Panc1 (cell line): ENCODE measurements at regions not wholly inside any gene's neighbourhood (a gene's known extent, or its start where the extent isn't known, plus 50 kb on each side); places are given as distances from the start of the nearest gene placed in this dataset.

Experiments
- ATAC-seq: fragments of 200-7000 bp; cut with Tn5 transposase; 2 replicates; pipeline ENCODE4 v1.9.1; 2020; ENCODE audit warnings: mild to moderate bottlenecking, moderate library complexity
- BruUV-seq: library from RNA; stranded (reverse); fragments of 400-500 nt; replicated peaks from 2 replicates; lab custom pipeline; 2021; lab: Mats Ljungman, UMichigan
- CTCF ChIA-PET: fragments of 300-600 bp; sonication (Branson Sonifier 250); formaldehyde crosslinking; loops from one replicate; lab custom pipeline; 2022; ENCODE audit warnings: antibody characterized with exemption; lab: Charles Lee
- POLR2A ChIA-PET: fragments of 300-600 bp; sonication (Branson Sonifier 250); formaldehyde crosslinking; loops from one replicate; lab custom pipeline; 2022; ENCODE audit warnings: antibody characterized with exemption; lab: Charles Lee
- DNase-seq: peaks from one replicate; pipeline ENCODE4 v3.0.0-alpha.2; 2010; ENCODE audit warnings: low read depth, low spot score
- H3K27ac ChIP-seq: 2 replicates; pipeline ENCODE4 v1.5.1; 2011; ENCODE audit warnings: mild to moderate bottlenecking, low read length, inconsistent platforms
- H3K27me3 ChIP-seq: fragments of 200-500 bp; sonication (Bioruptor generic); 2 replicates; pipeline ENCODE4 v1.6.0; 2014; ENCODE audit warnings: low read length, inconsistent platforms; ENCODE audit not compliant: control insufficient read depth, insufficient read depth
- H3K36me3 ChIP-seq: fragments of 200-500 bp; sonication (Bioruptor generic); 2 replicates; pipeline ENCODE4 v1.5.1; 2014; ENCODE audit warnings: inconsistent platforms, mild to moderate bottlenecking, low read length, moderate library complexity; ENCODE audit not compliant: control insufficient read depth, insufficient read depth
- H3K4me1 ChIP-seq: 2 replicates; pipeline ENCODE4 v1.5.1; 2011; ENCODE audit warnings: inconsistent platforms, mild to moderate bottlenecking, low read length, moderate library complexity; ENCODE audit not compliant: control insufficient read depth, insufficient read depth
- H3K4me3 ChIP-seq, 2 experiments: 2 replicates each; pipeline ENCODE4 v1.5.1; 2011 to 2012; ENCODE audit warnings: low read depth in 2 of 2, low read length in 2 of 2, mild to moderate bottlenecking in 2 of 2, inconsistent platforms in 1 of 2, moderate library complexity in 1 of 2
- H3K9me3 ChIP-seq: fragments of 200-500 bp; sonication (Bioruptor generic); 2 replicates; pipeline ENCODE4 v1.5.1; 2014; ENCODE audit warnings: low read depth, mild to moderate bottlenecking, inconsistent platforms, low read length, moderate library complexity; ENCODE audit not compliant: control insufficient read depth, insufficient read depth
- CTCF ChIP-seq: fragments of 450-650 bp; IDR thresholded peaks from 2 replicates; pipeline ENCODE4 v1.5.1; 2017; ENCODE audit warnings: mild to moderate bottlenecking
- POLR2AphosphoS5 ChIP-seq: IDR thresholded peaks from 2 replicates; pipeline ENCODE4 v1.6.1; 2012; ENCODE audit warnings: mild to moderate bottlenecking, low read depth, low read length, moderate library complexity
- REST ChIP-seq, 2 experiments: IDR thresholded peaks; 2 replicates each; pipeline ENCODE4 v1.6.1; 2011 to 2012; ENCODE audit warnings: low read depth in 2 of 2, control low read depth in 1 of 2, low read length in 1 of 2, mild to moderate bottlenecking in 1 of 2, moderate library complexity in 1 of 2; ENCODE audit not compliant: insufficient read depth in 1 of 2
- SIN3A ChIP-seq: IDR thresholded peaks from 2 replicates; pipeline ENCODE4 v1.6.1; 2012; ENCODE audit warnings: low read depth, mild to moderate bottlenecking, low read length, moderate library complexity, borderline replicate concordance; ENCODE audit not compliant: insufficient read depth
- TCF7L2 ChIP-seq: IDR thresholded peaks from 2 replicates; pipeline ENCODE4 v1.6.1; 2011; ENCODE audit warnings: mild to moderate bottlenecking, low read depth, low read length, inconsistent platforms
- in situ Hi-C: cut with HindIII; loops from 2 replicates; pipeline ENCODE4 v1.10.0; 2016; ENCODE audit warnings: low sequenced_read_pairs, low pct_unique_long_range_greater_than_20kb
- intact Hi-C: fragments of 100-400 bp; cut with micrococcal nuclease; formaldehyde crosslinking; loops from one replicate; pipeline ENCODE4 v1.10.0; 2022; ENCODE audit not compliant: unreplicated experiment

GRCh38 chr6:63440594-63440993 is 120.8 kb upstream of the LGSN start:
- no peaks in the 10 kb centered on the region for H3K36me3 ChIP-seq
- ATAC-seq (no peak), DNase-seq (no peak)
- no peaks in the 10 kb centered on the region for H3K4me1 ChIP-seq
- CTCF ChIA-PET: interaction anchor here (0.7 kb wide), 1 partner anchor 146 kb away, joined by 5 read pairs; no protein-coding TSS in a partner anchor
- POLR2A ChIA-PET: no interaction called here
- intact Hi-C loops: no loop called here
- TF ChIP-seq SIN3A (no peak), TCF7L2 (no peak), CTCF (no peak), REST (IDR thresholded peaks at IDR 0.05; ENCODE audit: insufficient read depth in 1 of 2, low read depth in 2 of 2, low read length in 1 of 2) (no peak), POLR2AphosphoS5 (no peak)
- no peak overlapping the region for H3K4me3 ChIP-seq
- in situ Hi-C loops: no loop called here
- no peak overlapping the region for H3K27ac ChIP-seq
- H3K27me3 ChIP-seq: no peaks in the 10 kb centered on the region
- H3K9me3 ChIP-seq: no peaks in the 10 kb centered on the region
- no TSS peak for BruUV-seq

GRCh38 chr6:63441266-63441956 is 121.6 kb upstream of the LGSN start:
- CTCF ChIA-PET: no interaction called here
- no peak for DNase-seq

More at GRCh38 chr6:63441266-63441956, 121.6 kb upstream of the LGSN start:
- Histone ChIP-seq H3K27me3 (no peaks in the 10 kb centered on the region), H3K36me3 (no peaks in the 10 kb centered on the region), H3K27ac (no peak overlapping the region), H3K4me3 (no peak overlapping the region), H3K9me3 (no peaks in the 10 kb centered on the region), H3K4me1 (no peaks in the 10 kb centered on the region)
- POLR2A ChIA-PET: no interaction called here
- in situ Hi-C loops: no loop called here
- intact Hi-C loops: no loop called here
- TF ChIP-seq REST (IDR thresholded peaks at IDR 0.05; ENCODE audit: insufficient read depth in 1 of 2, low read depth in 2 of 2, low read length in 1 of 2) (no peak), POLR2AphosphoS5 (no peak), TCF7L2 (no peak), SIN3A (no peak), CTCF (no peak)
- no TSS peak for BruUV-seq
- no peak for ATAC-seq
